GM04503 (cell line): ENCODE measurements at regions not wholly inside any gene's neighbourhood (a gene's known extent, or its start where the extent isn't known, plus 50 kb on each side); places are given as distances from the start of the nearest gene placed in this dataset.
"Not testable (repeated sequence)": the region's sequence is repeated elsewhere in the genome, so short reads cannot be mapped to it uniquely, and the experiment has no call there.

Source experiments
- DNase-seq: peaks from one replicate; pipeline ENCODE4 v3.0.0-alpha.2; 2012; ENCODE audit warnings: low read depth

GRCh38 chr9:124125651-124125977 lies 114.0 kb downstream of the LHX2 start:
- DNase-seq: no peak

- DNase-seq: no peak
Observed at GRCh38 chr9:124126648-124127646, 115.4 kb downstream of the LHX2 start.

GRCh38 chr9:124128568-124129166 lies 117.1 kb downstream of the LHX2 start:
- DNase-seq: no peak

GRCh38 chr9:124130277-124131075 lies 118.9 kb downstream of the LHX2 start:
- DNase-seq: no peak

GRCh38 chr9:124131518-124131917 lies 120.0 kb downstream of the LHX2 start:
- DNase-seq: not testable (repeated sequence)

GRCh38 chr9:124132671-124133147 lies 121.1 kb downstream of the LHX2 start:
- no peak for DNase-seq

- no peak for DNase-seq
Observed at GRCh38 chr9:124133727-124134126, 122.2 kb downstream of the LHX2 start.

- no peak for DNase-seq
Observed at GRCh38 chr9:124134526-124134925, 123.0 kb downstream of the LHX2 start.

GRCh38 chr9:124135813-124136365 lies 121.9 kb upstream of the NEK6 start:
- DNase-seq: no peak

GRCh38 chr9:124137009-124137943 lies 120.5 kb upstream of the NEK6 start:
- no peak for DNase-seq

GRCh38 chr9:124137944-124138335 lies 119.8 kb upstream of the NEK6 start:
- DNase-seq: no peak

- peak; percentile 79 for DNase-seq
Observed at GRCh38 chr9:124139001-124139400, 118.7 kb upstream of the NEK6 start.

GRCh38 chr9:124140941-124141568 lies 116.7 kb upstream of the NEK6 start:
- no peak for DNase-seq

- not testable (repeated sequence) for DNase-seq
Observed at GRCh38 chr9:124144561-124145123, 113.1 kb upstream of the NEK6 start.

- no peak for DNase-seq
Observed at GRCh38 chr9:124146031-124146561, 111.7 kb upstream of the NEK6 start.

- DNase-seq: no peak
Observed at GRCh38 chr9:124149992-124150391, 107.8 kb upstream of the NEK6 start.

GRCh38 chr9:124163760-124164255 lies 93.9 kb upstream of the NEK6 start:
- DNase-seq: no peak

- no peak for DNase-seq
Observed at GRCh38 chr9:124164811-124165210, 92.9 kb upstream of the NEK6 start.

GRCh38 chr9:124174433-124174832 lies 83.3 kb upstream of the NEK6 start:
- DNase-seq: no peak

GRCh38 chr9:124177522-124177921 lies 80.2 kb upstream of the NEK6 start:
- DNase-seq: not testable (repeated sequence)
